ENCODE measurements at regions not wholly inside any gene's neighbourhood (a gene's known extent, or its start where the extent isn't known, plus 50 kb on each side); places are given as distances from the start of the nearest gene placed in this dataset.
A peak's percentile ranks its signal among the peaks of the same experiment; 100 is the strongest.

- POLR2A ChIA-PET = no interaction called here
- WGBS (ENCODE audit: missing lambda C conversion rate) = 35% methylated on average over 2 of the region's 2 CpGs
- H3K4me1 ChIP-seq = no peaks in the 10 kb centered on the region
- CTCF ChIA-PET = interaction anchor here (0.7 kb wide), 1 partner anchor 22 kb away, joined by 3 read pairs; no protein-coding TSS in a partner anchor
- DNase-seq (ENCODE audit: low read depth in 1 of 2, low spot score in 1 of 2) (peak in 1 of 2 experiments; percentile 0), FAIRE-seq (no peak), ATAC-seq (no peak)
- H3K9me3 ChIP-seq = no peaks in the 10 kb centered on the region
- no peak overlapping the region for H3K4me3 ChIP-seq
- no peak overlapping the region for H3K27ac ChIP-seq
- TF ChIP-seq CBX8 (IDR thresholded peaks at IDR 0.05) (no peak), PHF8 (IDR thresholded peaks at IDR 0.05; ENCODE audit: borderline replicate concordance, low read depth) (no peak), KDM1A (IDR thresholded peaks at IDR 0.05; ENCODE audit: low read depth) (no peak)
- H3K4me2 ChIP-seq = no peak overlapping the region
Observed at GRCh38 chr4:120286813-120287212, 220.2 kb upstream of the MAD2L1 start.

DNA sequence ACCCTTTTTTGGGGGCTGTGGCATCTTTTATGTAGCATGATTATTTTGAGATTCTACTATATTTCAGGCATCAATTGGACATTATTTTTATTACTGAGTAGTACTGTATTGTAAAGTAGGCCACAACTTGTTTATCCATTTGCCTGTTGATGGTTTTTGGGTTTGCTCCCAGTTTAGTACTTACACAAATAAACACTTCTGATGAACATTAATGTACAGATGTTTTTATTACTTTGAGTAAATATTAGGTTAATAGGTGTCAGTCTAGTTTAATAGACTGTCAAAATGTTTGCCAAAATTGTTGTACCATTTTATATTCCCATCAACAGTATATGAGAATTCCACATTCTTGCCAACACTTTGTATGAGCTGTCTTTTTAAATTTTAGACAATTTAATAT is 214.9 kb upstream of the MAD2L1 start:
- H3K4me3 ChIP-seq = no peak overlapping the region
- ATAC-seq (no peak), DNase-seq (ENCODE audit: low read depth in 1 of 2, low spot score in 1 of 2) (no peak), FAIRE-seq (no peak)
- no peaks in the 10 kb centered on the region for H3K4me1 ChIP-seq
- H3K4me2 ChIP-seq = no peak overlapping the region
- H3K9me3 ChIP-seq = no peaks in the 10 kb centered on the region
- CTCF ChIA-PET = no interaction called here
- POLR2A ChIA-PET = no interaction called here
- H3K27ac ChIP-seq = no peak overlapping the region
- TF ChIP-seq ESRRA (IDR thresholded peaks at IDR 0.05; ENCODE audit: borderline replicate concordance, low read length) = no peak
- TF ChIP-seq CBX2 (IDR thresholded peaks at IDR 0.05; ENCODE audit: borderline replicate concordance, low read depth) = no peak
- no peak for TF ChIP-seq TP53 (CRISPR knock-in tag; IDR thresholded peaks at IDR 0.05)
- no peak for TF ChIP-seq EHMT2 (IDR thresholded peaks at IDR 0.05; ENCODE audit: low read depth)
- no peak for TF ChIP-seq JUNB (IDR thresholded peaks at IDR 0.05)
- TF ChIP-seq REST (IDR thresholded peaks at IDR 0.05) = no peak
- TF ChIP-seq, protein P1, sequence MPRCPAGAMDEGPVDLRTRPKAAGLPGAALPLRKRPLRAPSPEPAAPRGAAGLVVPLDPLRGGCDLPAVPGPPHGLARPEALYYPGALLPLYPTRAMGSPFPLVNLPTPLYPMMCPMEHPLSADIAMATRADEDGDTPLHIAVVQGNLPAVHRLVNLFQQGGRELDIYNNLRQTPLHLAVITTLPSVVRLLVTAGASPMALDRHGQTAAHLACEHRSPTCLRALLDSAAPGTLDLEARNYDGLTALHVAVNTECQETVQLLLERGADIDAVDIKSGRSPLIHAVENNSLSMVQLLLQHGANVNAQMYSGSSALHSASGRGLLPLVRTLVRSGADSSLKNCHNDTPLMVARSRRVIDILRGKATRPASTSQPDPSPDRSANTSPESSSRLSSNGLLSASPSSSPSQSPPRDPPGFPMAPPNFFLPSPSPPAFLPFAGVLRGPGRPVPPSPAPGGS (IDR thresholded peaks at IDR 0.05) = no peak
- TF ChIP-seq HDAC2 (IDR thresholded peaks at IDR 0.05) = no peak
- TF ChIP-seq SMC3 (IDR thresholded peaks at IDR 0.05) = no peak
- no peak for TF ChIP-seq BHLHE40 (IDR thresholded peaks at IDR 0.05; ENCODE audit: low read depth, low read length)
- no peak for TF ChIP-seq PHF8 (IDR thresholded peaks at IDR 0.05; ENCODE audit: borderline replicate concordance, low read depth)
- TF ChIP-seq JUN (IDR thresholded peaks at IDR 0.05) = no peak

GRCh38 chr4:120277391-120277790 is 210.7 kb upstream of the MAD2L1 start:
- H3K4me2 ChIP-seq = no peak overlapping the region
- no peak overlapping the region for H3K4me3 ChIP-seq
- no peak overlapping the region for H3K27ac ChIP-seq
- ATAC-seq (no peak), DNase-seq (ENCODE audit: low read depth in 1 of 2, low spot score in 1 of 2) (no peak), FAIRE-seq (no peak)
- ChIA-PET CTCF (no interaction called here), POLR2A (no interaction called here)
- TF ChIP-seq SREBF2 (IDR thresholded peaks at IDR 0.05) (no peak), CEBPB (IDR thresholded peaks at IDR 0.05) (no peak), HOXA7 (CRISPR knock-in tag; IDR thresholded peaks at IDR 0.05) (no peak)
- H3K4me1 ChIP-seq = no peaks in the 10 kb centered on the region
- H3K9me3 ChIP-seq = no peaks in the 10 kb centered on the region

GRCh38 chr4:120266602-120267001 is 200.0 kb upstream of the MAD2L1 start:
- ChIA-PET CTCF (no interaction called here), POLR2A (no interaction called here)
- WGBS (ENCODE audit: missing lambda C conversion rate) = 1% methylated on average over 5 of the region's 5 CpGs
- FAIRE-seq (no peak), ATAC-seq (no peak), DNase-seq (ENCODE audit: low read depth in 1 of 2, low spot score in 1 of 2) (no peak)
- Histone ChIP-seq H3K4me2 (no peak overlapping the region), H3K4me1 (no peaks in the 10 kb centered on the region), H3K4me3 (no peak overlapping the region), H3K9me3 (no peaks in the 10 kb centered on the region), H3K27ac (no peak overlapping the region)
- TF ChIP-seq E2F6 (IDR thresholded peaks at IDR 0.05; ENCODE audit: borderline replicate concordance, low read depth) = no peak
- no peak for TF ChIP-seq SREBF2 (IDR thresholded peaks at IDR 0.05)
- TF ChIP-seq, protein P1 (IDR thresholded peaks at IDR 0.05) = no peak
- no peak for TF ChIP-seq GATA3 (IDR thresholded peaks at IDR 0.05; ENCODE audit: borderline replicate concordance)
- TF ChIP-seq HOXB5 (CRISPR knock-in tag; IDR thresholded peaks at IDR 0.05) = no peak
- no peak for TF ChIP-seq HDAC2 (IDR thresholded peaks at IDR 0.05)
- TF ChIP-seq, protein P2, sequence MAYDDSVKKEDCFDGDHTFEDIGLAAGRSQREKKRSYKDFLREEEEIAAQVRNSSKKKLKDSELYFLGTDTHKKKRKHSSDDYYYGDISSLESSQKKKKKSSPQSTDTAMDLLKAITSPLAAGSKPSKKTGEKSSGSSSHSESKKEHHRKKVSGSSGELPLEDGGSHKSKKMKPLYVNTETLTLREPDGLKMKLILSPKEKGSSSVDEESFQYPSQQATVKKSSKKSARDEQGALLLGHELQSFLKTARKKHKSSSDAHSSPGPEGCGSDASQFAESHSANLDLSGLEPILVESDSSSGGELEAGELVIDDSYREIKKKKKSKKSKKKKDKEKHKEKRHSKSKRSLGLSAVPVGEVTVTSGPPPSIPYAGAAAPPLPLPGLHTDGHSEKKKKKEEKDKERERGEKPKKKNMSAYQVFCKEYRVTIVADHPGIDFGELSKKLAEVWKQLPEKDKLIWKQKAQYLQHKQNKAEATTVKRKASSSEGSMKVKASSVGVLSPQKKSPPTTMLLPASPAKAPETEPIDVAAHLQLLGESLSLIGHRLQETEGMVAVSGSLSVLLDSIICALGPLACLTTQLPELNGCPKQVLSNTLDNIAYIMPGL (CRISPR knock-in tag; IDR thresholded peaks at IDR 0.05; ENCODE audit: borderline replicate concordance) = no peak
- TF ChIP-seq RFX5 (IDR thresholded peaks at IDR 0.05) = no peak
- no peak for TF ChIP-seq RARB (CRISPR knock-in tag; IDR thresholded peaks at IDR 0.05)

Measured in A549 (cell line).